K562 (cell line): ENCODE measurements at regions not wholly inside any gene's neighbourhood (a gene's known extent, or its start where the extent isn't known, plus 50 kb on each side); places are given as distances from the start of the nearest gene placed in this dataset.

ENCODE experiments used
- ATAC-seq: fragments of 200-7000 bp; cut with Tn5 transposase; 3 replicates; pipeline ENCODE4 v1.9.1; 2020; ENCODE audit warnings: moderate library complexity
- BruUV-seq: library from RNA; stranded (reverse); fragments of 400-500 nt; replicated peaks from 2 replicates; lab custom pipeline; 2021; lab: Mats Ljungman, UMichigan
- CTCF ChIA-PET: fragments of 300-600 bp; formaldehyde crosslinking; extraction: SDS; loops from one replicate; lab custom pipeline; 2021; ENCODE audit warnings: low intra/inter-chr PET ratio; lab: Yijun Ruan, JAX
- POLR2A ChIA-PET: fragments of 300-600, 350-650 bp; sonication (Branson Sonifier 250); formaldehyde crosslinking; extraction: SDS; loops from one replicate; lab custom pipeline; 2021; ENCODE audit warnings: antibody characterized with exemption, inconsistent platforms; lab: Yijun Ruan, JAX
- DNase-seq, 4 experiments: peaks; one replicate each; pipeline versions ENCODE4 v3.0.0 to v3.0.0-alpha.2; 2011 to 2018; ENCODE audit warnings: low spot score in 3 of 4, mixed read lengths in 3 of 4; ENCODE audit errors: extremely low read depth in 1 of 4
- FAIRE-seq: peaks from 2 replicates; lab custom pipeline; 2011; peaks lifted over from hg19 to GRCh38; lab: Jason Lieb, UNC
- H2AFZ ChIP-seq: 2 replicates; pipeline ENCODE4 v1.6.0; 2011; ENCODE audit warnings: low read depth, low read length, control low read depth, inconsistent platforms
- H3K27ac ChIP-seq: fragments of 200-600 bp; 3 replicates; pipeline ENCODE4 v1.8.0; 2011; ENCODE audit warnings: low read depth, mild to moderate bottlenecking, control low read depth, inconsistent platforms, low read length, moderate library complexity, mixed read lengths; ENCODE audit errors: extremely low read depth
- H3K27me3 ChIP-seq, 2 experiments: fragments of 300-600 bp in 1 of 2; 2 replicates in 1 of 2; 3 replicates in 1 of 2; pipeline versions ENCODE4 v1.6.0 to v1.8.0; 2011; ENCODE audit warnings: inconsistent platforms in 2 of 2, low read length in 2 of 2, mild to moderate bottlenecking in 1 of 2, mixed read lengths in 1 of 2, moderate library complexity in 1 of 2; ENCODE audit not compliant: control insufficient read depth in 2 of 2, insufficient read depth in 2 of 2
- H3K36me3 ChIP-seq: fragments of 300-600 bp; 3 replicates; pipeline ENCODE4 v1.8.0; 2011; ENCODE audit warnings: mild to moderate bottlenecking, low read length, inconsistent platforms; ENCODE audit not compliant: control insufficient read depth, insufficient read depth
- H3K4me1 ChIP-seq, 2 experiments: fragments of 200-600 bp in 1 of 2; replicated peaks in 1 of 2; 2 replicates in 1 of 2; 3 replicates in 1 of 2; pipeline versions ENCODE4 v1.5.1 to v1.8.0; 2011; ENCODE audit warnings: inconsistent platforms in 2 of 2, low read length in 2 of 2, mild to moderate bottlenecking in 1 of 2, mixed read lengths in 1 of 2, moderate library complexity in 1 of 2; ENCODE audit not compliant: control insufficient read depth in 2 of 2, insufficient read depth in 2 of 2
- H3K4me2 ChIP-seq: 2 replicates; pipeline ENCODE4 v1.6.1; 2011; ENCODE audit warnings: low read length, control low read depth, inconsistent platforms, mixed read lengths; ENCODE audit not compliant: insufficient read depth
- H3K4me3 ChIP-seq: fragments of 200-600 bp; sonication (generic), shearing (Covaris generic); 2 replicates; pipeline ENCODE4 v1.5.1; 2016; ENCODE audit warnings: control low read depth, inconsistent platforms
- H3K79me2 ChIP-seq: fragments of 200-600 bp; 3 replicates; pipeline ENCODE4 v1.8.0; 2011; ENCODE audit warnings: low read length, inconsistent platforms; ENCODE audit not compliant: control insufficient read depth, insufficient read depth
- H3K9ac ChIP-seq, 2 experiments: 2 replicates each; pipeline versions ENCODE4 v1.6.0 to v1.6.1; 2011; ENCODE audit warnings: low read depth in 2 of 2, low read length in 2 of 2, control low read depth in 1 of 2, inconsistent platforms in 1 of 2, mild to moderate bottlenecking in 1 of 2, mixed read lengths in 1 of 2; ENCODE audit not compliant: insufficient read depth in 1 of 2
- H3K9me1 ChIP-seq: one replicate; pipeline ENCODE4 v1.6.0; 2011; ENCODE audit warnings: inconsistent platforms, mild to moderate bottlenecking, low read length, moderate library complexity; ENCODE audit not compliant: control insufficient read depth, insufficient read depth
- H3K9me3 ChIP-seq: replicated peaks from 2 replicates; pipeline ENCODE4 v1.5.1; 2011; ENCODE audit warnings: low read depth, low read length, inconsistent platforms; ENCODE audit not compliant: control insufficient read depth, insufficient read depth
- H4K20me1 ChIP-seq: replicated peaks from 2 replicates; pipeline ENCODE4 v1.6.1; 2011; ENCODE audit warnings: low read length, inconsistent platforms, mixed read lengths; ENCODE audit not compliant: control insufficient read depth, insufficient read depth
- E2F3 ChIP-seq: fragments of 250-450 bp; sonication (Bioruptor Pico); IDR thresholded peaks from 2 replicates; pipeline ENCODE4 v1.4.0; 2020; ENCODE audit warnings: mild to moderate bottlenecking
- FIP1L1 ChIP-seq: fragments of 200-400 bp; formaldehyde crosslinking; IDR thresholded peaks from 2 replicates; pipeline ENCODE4 v1.6.1; 2018; ENCODE audit warnings: mild to moderate bottlenecking, low read depth, low read length; ENCODE audit not compliant: poor library complexity, severe bottlenecking
- FOXK1 ChIP-seq: sonication (generic); formaldehyde crosslinking; IDR thresholded peaks from 2 replicates; pipeline ENCODE4 v1.8.0; 2022; ENCODE audit warnings: missing genetic modification reagents, mild to moderate bottlenecking, borderline replicate concordance
- KHSRP ChIP-seq: fragments of 450-650 bp; IDR thresholded peaks from 2 replicates; pipeline ENCODE4 v1.6.1; 2017
- MBD2 ChIP-seq: sonication (generic); IDR thresholded peaks from 2 replicates; pipeline ENCODE4 v1.6.1; 2016; ENCODE audit warnings: low read depth, borderline replicate concordance
- POLR2A ChIP-seq: fragments of 450-650 bp; conservative IDR thresholded peaks from 2 replicates; pipeline ENCODE4 v1.6.1; 2016
- POLR2AphosphoS5 ChIP-seq: IDR thresholded peaks from 2 replicates; pipeline ENCODE4 v1.6.1; 2011; ENCODE audit warnings: mild to moderate bottlenecking, low read depth, low read length, moderate library complexity; ENCODE audit not compliant: control insufficient read depth, insufficient read depth
- POLR3A ChIP-seq: IDR thresholded peaks from 2 replicates; pipeline ENCODE4 v1.6.1; 2011; ENCODE audit warnings: borderline replicate concordance, mild to moderate bottlenecking, moderate library complexity; ENCODE audit not compliant: insufficient read length, insufficient read depth; ENCODE audit errors: extremely low read depth
- SIRT6 ChIP-seq: IDR thresholded peaks from one replicate; pipeline ENCODE4 v1.6.1; 2012; ENCODE audit warnings: low read depth, mild to moderate bottlenecking, control low read depth, inconsistent platforms, low read length, moderate library complexity
- TBP ChIP-seq: optimal IDR thresholded peaks from 2 replicates; pipeline ENCODE3; 2011; ENCODE audit warnings: low read depth, low read length, improper control_type of control experiment
- ZBTB9 ChIP-seq: fragments of 450-650 bp; formaldehyde crosslinking; IDR thresholded peaks from 2 replicates; pipeline ENCODE4 v1.4.0; 2020; ENCODE audit warnings: mild to moderate bottlenecking, moderate library complexity
- ZNF609 ChIP-seq: sonication (generic); formaldehyde crosslinking; IDR thresholded peaks from 2 replicates; pipeline ENCODE4 v1.8.1; 2023; ENCODE audit warnings: missing genetic modification reagents, mild to moderate bottlenecking, borderline replicate concordance
- WGBS: fragments of 100-300 bp; shearing (Covaris generic); methylation state at CpG from one replicate; pipeline ENCODE4 v1.1.6; 2016; ENCODE audit warnings: low coverage, mixed read lengths; ENCODE audit not compliant: insufficient coverage; ENCODE audit errors: missing lambda C conversion rate; 5-methylcytosine and 5-hydroxymethylcytosine counted together
- in situ Hi-C: fragments of 300-500 bp; cut with MboI; formaldehyde crosslinking; loops from 4 replicates; pipeline ENCODE4 v1.15.0; 2018; ENCODE audit warnings: inconsistent platforms, mixed read lengths
- intact Hi-C: fragments of 100-400 bp; cut with micrococcal nuclease; formaldehyde crosslinking; loops from 2 replicates; pipeline ENCODE4 v1.14.2; 2022

GRCh38 chr5:167507463-167508233, 783.8 kb upstream of the WWC1 start (continued):
- TF ChIP-seq ZNF609 (CRISPR knock-in tag) (no peak), POLR2A (no peak), POLR3A (no peak), POLR2AphosphoS5 (no peak), SIRT6 (no peak)
- TF ChIP-seq, all 486 proteins: peak for 0

- POLR2A ChIA-PET = no interaction called here
- no peak overlapping the region for H2AFZ ChIP-seq
- in situ Hi-C loops = no loop called here
- H3K4me1 ChIP-seq = no peaks in the 10 kb centered on the region
- WGBS = 2% methylated on average over 3 of the region's 3 CpGs
- H4K20me1 ChIP-seq = no peaks in the 10 kb centered on the region
- no peak overlapping the region for H3K27ac ChIP-seq
- H3K4me2 ChIP-seq = no peak overlapping the region
- intact Hi-C loops = no loop called here
- FAIRE-seq (no peak), DNase-seq (no peak), ATAC-seq (no peak)
- no peaks in the 10 kb centered on the region for H3K27me3 ChIP-seq
- H3K9me3 ChIP-seq = no peaks in the 10 kb centered on the region
- no peaks in the 10 kb centered on the region for H3K79me2 ChIP-seq
- no peaks in the 10 kb centered on the region for H3K9me1 ChIP-seq
- no TSS peak for BruUV-seq
- CTCF ChIA-PET = no interaction called here
- H3K36me3 ChIP-seq = no peaks in the 10 kb centered on the region
- H3K4me3 ChIP-seq = no peak overlapping the region
- H3K9ac ChIP-seq = no peak overlapping the region
- TF ChIP-seq ZBTB9 (CRISPR knock-in tag) (no peak), TBP (no peak), E2F3 (CRISPR knock-in tag) (no peak), KHSRP (no peak), MBD2 (no peak), FOXK1 (CRISPR knock-in tag) (no peak), FIP1L1 (no peak)
These were observed 782.4 kb upstream of the WWC1 start for GRCh38 chr5:167509076-167509475.
